ENCODE measurements at regions not wholly inside any gene's neighbourhood (a gene's known extent, or its start where the extent isn't known, plus 50 kb on each side); places are given as distances from the start of the nearest gene placed in this dataset.

DNA sequence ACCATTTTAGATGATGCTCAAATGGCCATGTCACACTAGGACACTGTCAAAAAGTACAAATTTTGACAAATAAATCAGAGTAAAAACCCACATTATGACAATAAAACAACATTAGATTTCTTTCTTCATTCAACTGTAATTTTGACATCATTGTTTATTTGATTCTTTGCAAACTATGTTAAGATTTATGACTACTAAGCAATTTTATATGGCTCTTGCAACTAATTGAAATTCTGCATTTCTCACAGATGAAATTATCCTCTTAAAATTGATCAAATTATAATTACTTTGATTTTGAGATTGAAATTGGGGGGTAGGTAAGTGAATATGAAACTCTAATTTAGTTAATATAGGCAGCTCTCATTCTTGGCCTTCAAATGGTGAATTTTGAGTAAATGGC, 59.8 kb downstream of the ATOH1 start:
- no peaks in the 10 kb centered on the region for H3K9me3 ChIP-seq
- no peaks in the 10 kb centered on the region for H3K36me3 ChIP-seq
- no peaks in the 10 kb centered on the region for H3K4me1 ChIP-seq
- TF ChIP-seq, protein P1, sequence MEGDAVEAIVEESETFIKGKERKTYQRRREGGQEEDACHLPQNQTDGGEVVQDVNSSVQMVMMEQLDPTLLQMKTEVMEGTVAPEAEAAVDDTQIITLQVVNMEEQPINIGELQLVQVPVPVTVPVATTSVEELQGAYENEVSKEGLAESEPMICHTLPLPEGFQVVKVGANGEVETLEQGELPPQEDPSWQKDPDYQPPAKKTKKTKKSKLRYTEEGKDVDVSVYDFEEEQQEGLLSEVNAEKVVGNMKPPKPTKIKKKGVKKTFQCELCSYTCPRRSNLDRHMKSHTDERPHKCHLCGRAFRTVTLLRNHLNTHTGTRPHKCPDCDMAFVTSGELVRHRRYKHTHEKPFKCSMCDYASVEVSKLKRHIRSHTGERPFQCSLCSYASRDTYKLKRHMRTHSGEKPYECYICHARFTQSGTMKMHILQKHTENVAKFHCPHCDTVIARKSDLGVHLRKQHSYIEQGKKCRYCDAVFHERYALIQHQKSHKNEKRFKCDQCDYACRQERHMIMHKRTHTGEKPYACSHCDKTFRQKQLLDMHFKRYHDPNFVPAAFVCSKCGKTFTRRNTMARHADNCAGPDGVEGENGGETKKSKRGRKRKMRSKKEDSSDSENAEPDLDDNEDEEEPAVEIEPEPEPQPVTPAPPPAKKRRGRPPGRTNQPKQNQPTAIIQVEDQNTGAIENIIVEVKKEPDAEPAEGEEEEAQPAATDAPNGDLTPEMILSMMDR (IDR thresholded peaks at IDR 0.05), result no peak
- intact Hi-C loops (cut with DNase I), result no loop called here
- FAIRE-seq, result no peak
- no peak overlapping the region for H3K4me3 ChIP-seq
- no peak for ATAC-seq
- no peaks in the 10 kb centered on the region for H3K27me3 ChIP-seq
- no peak for DNase-seq
- no peak overlapping the region for H3K27ac ChIP-seq

DNA sequence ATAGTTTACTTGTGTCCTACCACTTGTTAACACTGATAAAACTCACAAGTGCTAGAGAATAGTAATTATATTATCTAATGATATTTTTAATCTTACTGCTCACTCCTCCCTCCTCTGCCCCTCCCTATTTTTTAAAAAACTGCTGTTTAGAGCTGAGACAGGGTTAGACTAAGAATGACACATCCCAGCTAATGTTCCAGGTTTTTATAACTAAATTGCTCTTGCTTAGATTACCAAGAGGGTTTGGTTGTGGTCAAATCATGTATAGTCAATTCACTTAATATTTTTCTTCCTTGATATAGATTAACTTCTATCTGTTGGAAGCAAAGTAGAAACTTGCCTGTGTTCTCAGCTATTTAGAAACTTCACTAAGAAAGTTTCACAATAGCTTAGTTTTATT, 60.2 kb downstream of the ATOH1 start:
- no peaks in the 10 kb centered on the region for H3K36me3 ChIP-seq
- no peaks in the 10 kb centered on the region for H3K4me1 ChIP-seq
- intact Hi-C loops (cut with DNase I), result no loop called here
- no peaks in the 10 kb centered on the region for H3K9me3 ChIP-seq
- no peak for ATAC-seq
- H3K27ac ChIP-seq, result no peak overlapping the region
- no peak overlapping the region for H3K4me3 ChIP-seq
- DNase-seq, result no peak
- TF ChIP-seq, protein P1 (IDR thresholded peaks at IDR 0.05), result no peak
- no peaks in the 10 kb centered on the region for H3K27me3 ChIP-seq
- peak; percentile 39 for FAIRE-seq

DNA sequence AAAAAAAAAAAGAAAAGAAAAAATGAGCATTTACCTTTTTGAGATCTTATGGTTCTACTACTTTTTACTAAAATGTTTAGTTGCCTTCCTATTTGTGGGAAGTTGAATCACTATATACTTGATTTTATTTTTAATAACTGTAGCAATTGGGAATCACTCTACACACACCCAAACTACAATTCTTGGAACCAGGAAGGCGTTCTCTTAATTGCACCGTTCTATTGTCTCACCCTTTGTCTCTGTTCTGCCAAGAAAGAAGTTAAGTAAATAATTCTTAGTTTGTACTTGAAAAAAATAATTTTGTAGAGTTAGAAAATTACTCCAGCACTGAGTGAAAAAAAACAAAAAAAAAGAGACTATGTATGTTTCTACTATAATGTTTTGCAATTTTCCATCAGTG, 62.7 kb downstream of the ATOH1 start:
- 48 to 65% methylated on average over 2 of the region's 2 CpGs for WGBS, 2 donors
- Histone ChIP-seq H3K9me3 (no peaks in the 10 kb centered on the region), H3K27me3 (no peaks in the 10 kb centered on the region), H3K4me1 (no peaks in the 10 kb centered on the region), H3K36me3 (no peaks in the 10 kb centered on the region), H3K27ac (no peak overlapping the region), H3K4me3 (no peak overlapping the region)
- intact Hi-C loops (cut with DNase I), result no loop called here
- TF ChIP-seq, protein P1 (IDR thresholded peaks at IDR 0.05), result no peak
- DNase-seq, result no peak
- FAIRE-seq, result no peak
- ATAC-seq, result no peak

DNA sequence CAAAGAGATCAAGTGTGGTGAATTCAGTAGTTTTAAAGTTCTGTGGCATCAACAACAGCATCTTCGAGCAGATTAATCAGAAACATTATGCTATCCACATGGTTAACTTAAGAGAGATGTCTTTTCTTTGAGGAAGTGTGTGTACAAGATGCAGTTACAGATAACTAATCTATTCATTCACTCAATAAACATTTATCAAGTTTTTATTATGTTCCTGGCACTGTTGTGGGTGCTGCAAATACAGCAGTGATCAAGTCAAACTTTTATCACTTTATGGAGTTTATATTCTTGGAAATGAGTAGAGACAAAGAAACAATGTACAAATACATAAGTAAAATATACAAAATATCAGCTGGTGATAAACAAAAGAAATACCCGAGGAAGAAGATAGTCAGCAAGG, 66.4 kb downstream of the ATOH1 start:
- no peak overlapping the region for H3K4me3 ChIP-seq
- intact Hi-C loops (cut with DNase I), result no loop called here
- no peaks in the 10 kb centered on the region for H3K27me3 ChIP-seq
- H3K27ac ChIP-seq, result no peak overlapping the region
- DNase-seq (no peak), ATAC-seq (no peak), FAIRE-seq (no peak)
- no peaks in the 10 kb centered on the region for H3K9me3 ChIP-seq
- H3K4me1 ChIP-seq, result no peaks in the 10 kb centered on the region
- WGBS, 2 donors, result 39 to 64% methylated on average over 2 of the region's 2 CpGs
- TF ChIP-seq, protein P1 (IDR thresholded peaks at IDR 0.05), result no peak
- H3K36me3 ChIP-seq, result no peaks in the 10 kb centered on the region

DNA sequence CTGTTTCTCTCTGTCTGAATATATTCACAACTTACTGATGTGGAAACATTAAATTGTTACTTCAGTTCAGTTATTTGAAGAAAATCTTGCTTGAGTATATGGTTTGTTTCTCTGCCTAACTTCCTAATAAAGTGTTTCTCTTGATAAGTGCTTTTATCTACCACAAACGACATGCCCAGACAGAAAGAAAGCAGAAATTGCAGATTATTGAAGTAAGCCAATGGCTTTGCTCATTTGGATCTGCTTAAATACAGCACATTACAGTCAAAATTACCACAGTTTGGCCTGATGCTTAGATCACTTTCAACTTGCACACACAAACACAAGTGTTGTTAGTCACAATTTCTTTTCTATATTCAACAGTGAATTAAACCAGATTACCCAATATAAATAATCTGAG, 68.0 kb downstream of the ATOH1 start:
- DNase-seq (no peak), FAIRE-seq (no peak), ATAC-seq (no peak)
- TF ChIP-seq, protein P1 (IDR thresholded peaks at IDR 0.05), result no peak
- H3K9me3 ChIP-seq, result no peaks in the 10 kb centered on the region
- intact Hi-C loops (cut with DNase I), result no loop called here
- no peaks in the 10 kb centered on the region for H3K4me1 ChIP-seq
- no peaks in the 10 kb centered on the region for H3K27me3 ChIP-seq
- H3K36me3 ChIP-seq, result no peaks in the 10 kb centered on the region
- 11 to 17% methylated on average over 1 of the region's 1 CpG for WGBS, 2 donors
- H3K4me3 ChIP-seq, result no peak overlapping the region
- no peak overlapping the region for H3K27ac ChIP-seq
